HEK293 (cell line): ENCODE measurements at regions not wholly inside any gene's neighbourhood (a gene's known extent, or its start where the extent isn't known, plus 50 kb on each side); places are given as distances from the start of the nearest gene placed in this dataset.

Source experiments
- CTCF ChIA-PET: fragments of 350-600 bp; formaldehyde crosslinking; extraction: SDS; loops from one replicate; lab custom pipeline; 2021; ENCODE audit warnings: antibody characterized with exemption; lab: Yijun Ruan, JAX
- POLR2A ChIA-PET: fragments of 300-600 bp; formaldehyde crosslinking; extraction: SDS; loops from one replicate; lab custom pipeline; 2020; ENCODE audit warnings: antibody characterized with exemption, inconsistent platforms; lab: Yijun Ruan, JAX
- H3K27ac ChIP-seq: fragments of 200-500 bp; sonication (Bioruptor generic); 2 replicates; pipeline ENCODE4 v1.5.1; 2014; ENCODE audit warnings: low read depth, low read length, control low read depth, inconsistent platforms; ENCODE audit errors: extremely low read depth
- H3K36me3 ChIP-seq, 2 experiments: fragments of 200-500 bp in 1 of 2; sonication (Bioruptor generic) in 1 of 2; 1 replicate in 1 of 2; 2 replicates in 1 of 2; pipeline ENCODE4 v1.5.1; 2014 to 2017; ENCODE audit warnings: inconsistent platforms in 2 of 2, low read length in 2 of 2; ENCODE audit not compliant: control insufficient read depth in 2 of 2, insufficient read depth in 1 of 2
- H3K4me1 ChIP-seq: fragments of 200-500 bp; sonication (Bioruptor generic); 2 replicates; pipeline ENCODE4 v1.5.1; 2014; ENCODE audit warnings: mild to moderate bottlenecking, low read length, inconsistent platforms; ENCODE audit not compliant: control insufficient read depth, insufficient read depth
- H3K4me3 ChIP-seq: 2 replicates; pipeline ENCODE4 v1.5.1; 2011; ENCODE audit warnings: low read depth, mild to moderate bottlenecking, control low read depth, low read length, moderate library complexity
- H3K9me3 ChIP-seq: fragments of 200-500 bp; sonication (Bioruptor generic); 2 replicates; pipeline ENCODE4 v1.5.1; 2014; ENCODE audit warnings: low read depth, low read length, inconsistent platforms; ENCODE audit not compliant: control insufficient read depth, insufficient read depth
- CTCF ChIP-seq: fragments of 450-650 bp; formaldehyde crosslinking; IDR thresholded peaks from 2 replicates; pipeline ENCODE4 v1.5.1; 2016; ENCODE audit warnings: missing biosample characterization, missing genetic modification characterization
- GLI2 ChIP-seq: fragments of 450-650 bp; formaldehyde crosslinking; IDR thresholded peaks from 2 replicates; pipeline ENCODE4; 2017; ENCODE audit warnings: missing biosample characterization, missing genetic modification characterization, low read depth, borderline replicate concordance
- GLIS1 ChIP-seq: fragments of 450-650 bp; formaldehyde crosslinking; IDR thresholded peaks from 2 replicates; pipeline ENCODE4 v1.5.1; 2016; ENCODE audit warnings: missing biosample characterization, missing genetic modification characterization
- KLF7 ChIP-seq: fragments of 450-650 bp; formaldehyde crosslinking; IDR thresholded peaks from 2 replicates; pipeline ENCODE4 v1.5.1; 2016; ENCODE audit warnings: missing biosample characterization, missing genetic modification characterization, borderline replicate concordance
- SP7 ChIP-seq: fragments of 450-650 bp; formaldehyde crosslinking; IDR thresholded peaks from 2 replicates; pipeline ENCODE4 v1.5.1; 2016; ENCODE audit warnings: missing biosample characterization, missing genetic modification characterization
- ZBTB10 ChIP-seq: fragments of 450-650 bp; formaldehyde crosslinking; IDR thresholded peaks from 2 replicates; pipeline ENCODE4 v1.5.1; 2016; ENCODE audit warnings: missing biosample characterization, missing genetic modification characterization
- ZBTB8A ChIP-seq: fragments of 450-650 bp; formaldehyde crosslinking; IDR thresholded peaks from 2 replicates; pipeline ENCODE4 v1.5.1; 2016; ENCODE audit warnings: missing biosample characterization, missing genetic modification characterization
- ZFP41 ChIP-seq: fragments of 450-650 bp; formaldehyde crosslinking; IDR thresholded peaks from 2 replicates; pipeline ENCODE4 v1.5.1; 2016; ENCODE audit warnings: missing biosample characterization, missing genetic modification characterization, borderline replicate concordance
- ZNF248 ChIP-seq: fragments of 450-650 bp; formaldehyde crosslinking; IDR thresholded peaks from 2 replicates; pipeline ENCODE4 v1.5.1; 2017; ENCODE audit warnings: missing biosample characterization, missing genetic modification characterization
- ZNF26 ChIP-seq: fragments of 450-650 bp; formaldehyde crosslinking; IDR thresholded peaks from 2 replicates; pipeline ENCODE4 v1.5.1; 2016; ENCODE audit warnings: missing biosample characterization, missing genetic modification characterization
- ZNF266 ChIP-seq: fragments of 450-650 bp; formaldehyde crosslinking; IDR thresholded peaks from 2 replicates; pipeline ENCODE4 v1.5.1; 2016; ENCODE audit warnings: missing biosample characterization, missing genetic modification characterization, low read depth
- ZNF654 ChIP-seq: fragments of 450-650 bp; formaldehyde crosslinking; IDR thresholded peaks from 2 replicates; pipeline ENCODE4 v1.5.1; 2016; ENCODE audit warnings: low read depth, missing biosample characterization, missing genetic modification characterization
- ZNF658 ChIP-seq: fragments of 450-650 bp; formaldehyde crosslinking; IDR thresholded peaks from 2 replicates; pipeline ENCODE4; 2016; ENCODE audit warnings: missing biosample characterization, missing genetic modification characterization

- no peak overlapping the region for H3K27ac ChIP-seq
- CTCF ChIA-PET = interaction anchor here (0.5 to 0.9 kb wide), 7 partner anchors 9 to 1411 kb away, joined by 3 to 4 read pairs (median 3); no protein-coding TSS in a partner anchor
Measured at GRCh38 chr18:68623342-68623741, 91.6 kb downstream of the TMX3 start.

DNA sequence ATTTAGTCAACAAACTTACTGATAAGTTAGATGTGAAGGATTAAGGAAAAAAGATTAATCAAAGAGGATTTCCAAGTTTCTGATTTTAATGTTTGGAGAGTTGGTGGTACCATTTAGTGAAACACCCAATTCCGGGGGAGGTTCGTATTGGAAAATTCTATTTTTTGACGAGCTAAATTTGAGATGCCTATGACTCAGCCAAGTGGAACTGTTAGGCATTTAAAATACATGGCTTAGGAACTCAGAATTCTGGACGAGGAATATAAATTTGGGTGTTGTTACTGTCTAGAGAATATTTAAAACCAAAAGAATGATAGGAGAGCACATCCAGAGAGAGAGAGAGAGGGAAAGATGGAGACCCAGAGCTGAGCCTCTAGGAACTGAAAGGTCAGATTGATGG is 103.6 kb downstream of the TMX3 start:
- H3K4me3 ChIP-seq = no peak overlapping the region
- ChIA-PET POLR2A (no interaction called here), CTCF (interaction anchor here (0.7 kb wide), 1 partner anchor 47 kb away, joined by 3 read pairs; no protein-coding TSS in a partner anchor)
- no peak overlapping the region for H3K27ac ChIP-seq
- no peaks in the 10 kb centered on the region for H3K4me1 ChIP-seq
- TF ChIP-seq ZBTB10 (no peak), ZFP41 (tag by site-specific recombination) (no peak), GLIS1 (tag by site-specific recombination) (no peak), ZNF248 (tag by site-specific recombination) (no peak), ZNF266 (tag by site-specific recombination) (no peak), ZBTB8A (tag by site-specific recombination) (no peak), KLF7 (no peak), GLI2 (tag by site-specific recombination) (no peak), SP7 (tag by site-specific recombination) (no peak), CTCF (tag by site-specific recombination) (no peak)
- no peaks in the 10 kb centered on the region for H3K9me3 ChIP-seq
- H3K36me3 ChIP-seq = no peaks in the 10 kb centered on the region

More at GRCh38 chr18:68623342-68623741, 91.6 kb downstream of the TMX3 start:
- H3K9me3 ChIP-seq = no peaks in the 10 kb centered on the region
- TF ChIP-seq ZNF658 (tag by site-specific recombination) (no peak), CTCF (tag by site-specific recombination) (0 out of 2 replicates have a peak, but pooled peaks have one; percentile 10), ZNF654 (tag by site-specific recombination) (peak; percentile 51), ZNF26 (tag by site-specific recombination) (no peak)
- H3K4me1 ChIP-seq = no peaks in the 10 kb centered on the region
- no peaks in the 10 kb centered on the region for H3K36me3 ChIP-seq
- POLR2A ChIA-PET = no interaction called here
- H3K4me3 ChIP-seq = no peak overlapping the region
